Esophagus muscularis mucosa (tissue), 4 donors: ENCODE measurements at regions not wholly inside any gene's neighbourhood (a gene's known extent, or its start where the extent isn't known, plus 50 kb on each side); places are given as distances from the start of the nearest gene placed in this dataset.

Experiments used
- DNase-seq: peaks from one replicate; pipeline ENCODE4 v3.0.0-alpha.2; 2017; ENCODE audit errors: extremely low spot score
- H3K27ac ChIP-seq, 4 donors: fragments of 200-600 bp; sonication (generic); replicated peaks in 1 of 4; 1 replicate in 3 of 4; 2 replicates in 1 of 4; pipeline ENCODE4 v1.5.1; 2016 to 2019; ENCODE audit warnings: mild to moderate bottlenecking in 1 of 4
- H3K27me3 ChIP-seq, 4 donors: fragments of 200-600 bp; sonication (generic); one replicate each; pipeline versions ENCODE4 v1.5.1 to v1.6.0; 2016 to 2019
- H3K36me3 ChIP-seq, 4 donors: fragments of 200-600 bp; sonication (generic); one replicate each; pipeline ENCODE4 v1.5.1; 2016 to 2019
- H3K4me1 ChIP-seq, 4 donors: fragments of 200-600 bp; sonication (generic); one replicate each; pipeline ENCODE4 v1.5.1; 2016 to 2019
- H3K4me3 ChIP-seq, 4 donors: fragments of 200-600 bp; sonication (generic); 1 replicate in 2 of 4; 2 replicates in 2 of 4; pipeline ENCODE4 v1.5.1; 2016 to 2019; ENCODE audit warnings: mild to moderate bottlenecking in 4 of 4, moderate library complexity in 1 of 4
- H3K9me3 ChIP-seq, 4 donors: fragments of 200-600 bp; sonication (generic); 1 replicate in 3 of 4; 2 replicates in 1 of 4; pipeline ENCODE4 v1.5.1; 2016 to 2019
- EP300 ChIP-seq: sonication (generic); formaldehyde crosslinking; IDR thresholded peaks from one replicate; pipeline ENCODE4 v1.6.1; 2017; ENCODE audit warnings: antibody characterized with exemption
- POLR2A ChIP-seq: fragments of 450-650 bp; IDR thresholded peaks from one replicate; pipeline ENCODE4 v1.6.1; 2017; ENCODE audit warnings: antibody characterized with exemption, moderate library complexity, mild to moderate bottlenecking, low read depth
- POLR2AphosphoS5 ChIP-seq, 2 donors: sonication (generic); formaldehyde crosslinking; IDR thresholded peaks; one replicate each; pipeline ENCODE4 v1.6.1; 2017; ENCODE audit warnings: antibody characterized with exemption in 2 of 2
- WGBS: methylation state at CpG from one replicate; pipeline ENCODE4 v1.1.5; 2018; 5-methylcytosine and 5-hydroxymethylcytosine counted together
- intact Hi-C: fragments of 100-400 bp; cut with DNase I; formaldehyde crosslinking; loops from one replicate; pipeline ENCODE4 v1.15.1; 2023
- TF ChIP-seq, protein P1 (sequence below), 3 experiments: fragments of 200-600 bp in 2 of 3; fragments of 450-650 bp in 1 of 3; sonication (generic) in 2 of 3; IDR thresholded peaks; one replicate each; pipeline ENCODE4 v1.5.1; 2017 to 2019; ENCODE audit warnings: antibody characterized with exemption in 3 of 3, mild to moderate bottlenecking in 2 of 3, moderate library complexity in 1 of 3

DNA sequence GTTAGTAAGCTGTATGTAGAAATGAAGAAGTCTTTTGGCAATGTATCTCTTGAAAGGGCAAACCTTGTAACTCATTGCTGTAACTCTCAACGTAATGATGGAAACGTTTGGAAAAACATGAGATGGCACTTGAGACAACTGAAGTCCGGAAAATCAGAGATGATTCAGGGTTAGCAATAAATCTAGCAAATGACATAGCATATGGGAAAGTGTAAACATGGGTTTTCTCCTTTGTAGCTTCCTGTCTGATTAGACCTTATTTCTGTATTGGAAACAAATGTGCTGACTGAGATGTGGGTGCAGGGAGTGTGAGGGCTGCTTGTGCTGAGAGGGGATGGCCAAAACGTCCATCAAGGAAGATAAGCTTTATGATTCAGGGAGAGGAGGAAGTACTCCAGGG lies 110.7 kb upstream of the FAM20A start:
- H3K4me1 ChIP-seq = peaks cover 0 to 5% (median 3%) of the 10 kb centered on the region in 4 donors
- peaks cover 0 to 4% (median 0%) of the 10 kb centered on the region in 4 donors for H3K27me3 ChIP-seq
- H3K9me3 ChIP-seq = no peaks in the 10 kb centered on the region
- TF ChIP-seq POLR2A = no peak
- no peak for TF ChIP-seq EP300
- no peak for TF ChIP-seq POLR2AphosphoS5 (IDR thresholded peaks at IDR 0.05)
- TF ChIP-seq, protein P1, sequence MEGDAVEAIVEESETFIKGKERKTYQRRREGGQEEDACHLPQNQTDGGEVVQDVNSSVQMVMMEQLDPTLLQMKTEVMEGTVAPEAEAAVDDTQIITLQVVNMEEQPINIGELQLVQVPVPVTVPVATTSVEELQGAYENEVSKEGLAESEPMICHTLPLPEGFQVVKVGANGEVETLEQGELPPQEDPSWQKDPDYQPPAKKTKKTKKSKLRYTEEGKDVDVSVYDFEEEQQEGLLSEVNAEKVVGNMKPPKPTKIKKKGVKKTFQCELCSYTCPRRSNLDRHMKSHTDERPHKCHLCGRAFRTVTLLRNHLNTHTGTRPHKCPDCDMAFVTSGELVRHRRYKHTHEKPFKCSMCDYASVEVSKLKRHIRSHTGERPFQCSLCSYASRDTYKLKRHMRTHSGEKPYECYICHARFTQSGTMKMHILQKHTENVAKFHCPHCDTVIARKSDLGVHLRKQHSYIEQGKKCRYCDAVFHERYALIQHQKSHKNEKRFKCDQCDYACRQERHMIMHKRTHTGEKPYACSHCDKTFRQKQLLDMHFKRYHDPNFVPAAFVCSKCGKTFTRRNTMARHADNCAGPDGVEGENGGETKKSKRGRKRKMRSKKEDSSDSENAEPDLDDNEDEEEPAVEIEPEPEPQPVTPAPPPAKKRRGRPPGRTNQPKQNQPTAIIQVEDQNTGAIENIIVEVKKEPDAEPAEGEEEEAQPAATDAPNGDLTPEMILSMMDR (IDR thresholded peaks at IDR 0.05) = no peak
- H3K27ac ChIP-seq = no peak overlapping the region
- no peaks in the 10 kb centered on the region for H3K36me3 ChIP-seq
- peak; percentile 39 for DNase-seq
- 48% methylated on average over 4 of the region's 4 CpGs for WGBS
- intact Hi-C loops = no loop called here
- no peak overlapping the region for H3K4me3 ChIP-seq

GRCh38 chr17:68710976-68711375 lies 109.8 kb upstream of the FAM20A start:
- intact Hi-C loops = no loop called here
- Histone ChIP-seq H3K27me3 (peaks cover 0 to 4% (median 0%) of the 10 kb centered on the region in 4 donors), H3K9me3 (no peaks in the 10 kb centered on the region), H3K4me1 (peaks cover 0 to 8% (median 3%) of the 10 kb centered on the region in 4 donors), H3K4me3 (no peak overlapping the region), H3K36me3 (no peaks in the 10 kb centered on the region), H3K27ac (peak overlapping the region in 1 of 4 donors; percentile 2)
- DNase-seq = no peak
- TF ChIP-seq POLR2AphosphoS5 (IDR thresholded peaks at IDR 0.05) = no peak
- TF ChIP-seq, protein P1 (IDR thresholded peaks at IDR 0.05) = no peak
- TF ChIP-seq POLR2A = no peak
- WGBS = 91% methylated on average over 1 of the region's 1 CpG

DNA sequence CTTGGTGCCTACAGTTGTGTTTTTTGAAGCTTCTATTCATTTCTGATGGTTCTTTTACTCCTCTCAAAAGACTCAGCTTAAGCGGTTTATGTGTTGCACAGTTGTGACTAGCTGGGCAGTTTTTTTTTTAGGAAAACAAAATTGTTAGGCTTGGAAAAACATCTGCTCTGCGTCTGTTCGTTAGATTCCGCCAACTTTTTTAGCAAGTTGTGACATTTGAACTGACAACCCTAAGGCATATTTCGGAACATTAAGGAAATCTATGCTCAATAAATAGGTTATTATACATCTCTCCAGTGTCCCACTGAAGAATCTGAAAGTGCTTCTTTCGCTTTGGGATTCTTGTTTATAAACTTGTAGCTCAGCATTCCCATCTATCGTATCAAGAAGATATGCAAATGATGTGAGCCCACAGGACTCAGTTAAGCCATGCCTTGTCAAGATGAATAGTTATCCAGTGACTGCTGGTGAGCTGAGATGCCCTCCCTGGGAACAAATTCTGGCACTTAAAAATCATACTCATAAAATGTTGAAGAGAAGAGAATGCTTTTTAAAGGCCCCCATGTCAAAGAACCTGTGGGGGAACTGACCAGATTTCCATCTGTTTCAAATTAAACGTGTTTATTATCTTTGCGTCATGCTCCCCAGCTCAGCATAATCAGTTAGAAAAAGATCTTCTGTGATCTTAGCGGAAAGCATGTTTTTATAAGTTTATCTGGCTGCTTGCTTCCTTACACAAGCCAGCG lies 109.0 kb upstream of the FAM20A start:
- no peak for DNase-seq
- TF ChIP-seq, protein P1 (IDR thresholded peaks at IDR 0.05) = no peak
- no peak for TF ChIP-seq POLR2AphosphoS5 (IDR thresholded peaks at IDR 0.05)
- no peak for TF ChIP-seq EP300
- TF ChIP-seq POLR2A = no peak
- Histone ChIP-seq H3K4me1 (peaks cover 0 to 8% (median 3%) of the 10 kb centered on the region in 4 donors), H3K27me3 (peaks cover 0 to 4% (median 0%) of the 10 kb centered on the region in 4 donors), H3K27ac (peak overlapping the region in 1 of 4 donors; percentile 2), H3K9me3 (no peaks in the 10 kb centered on the region), H3K4me3 (peak overlapping the region in 1 of 4 donors; percentile 28), H3K36me3 (no peaks in the 10 kb centered on the region)
- intact Hi-C loops = no loop called here
- whole genome bisulfite sequencing = 38% methylated on average over 11 of the region's 11 CpGs

GRCh38 chr17:68709461-68709860 lies 108.3 kb upstream of the FAM20A start:
- no peaks in the 10 kb centered on the region for H3K36me3 ChIP-seq
- no peaks in the 10 kb centered on the region for H3K9me3 ChIP-seq
- intact Hi-C loops = no loop called here
- peaks cover 0 to 4% (median 0%) of the 10 kb centered on the region in 4 donors for H3K27me3 ChIP-seq
- no peak overlapping the region for H3K4me3 ChIP-seq
- TF ChIP-seq, protein P1 (IDR thresholded peaks at IDR 0.05) = no peak
- TF ChIP-seq POLR2AphosphoS5 (IDR thresholded peaks at IDR 0.05) (no peak), POLR2A (no peak), EP300 (no peak)
- no peak for DNase-seq
- peaks cover 0 to 8% (median 3%) of the 10 kb centered on the region in 4 donors for H3K4me1 ChIP-seq
- no peak overlapping the region for H3K27ac ChIP-seq
- 71% methylated on average over 3 of the region's 6 CpGs for WGBS
